Immature natural killer cell (primary cell): ENCODE measurements at regions not wholly inside any gene's neighbourhood (a gene's known extent, or its start where the extent isn't known, plus 50 kb on each side); places are given as distances from the start of the nearest gene placed in this dataset.

ENCODE experiments used
- DNase-seq, 3 donors: peaks; one replicate each; pipeline ENCODE4 v3.0.0; 2022; ENCODE audit warnings: mixed read lengths in 1 of 3
- H3K27ac Mint-ChIP-seq, 6 donors: one replicate each; pipeline ENCODE4 v1.8.0; 2020; ENCODE audit warnings: mixed read lengths in 6 of 6, mild to moderate bottlenecking in 5 of 6, inconsistent platforms in 4 of 6, moderate library complexity in 3 of 6
- H3K27me3 Mint-ChIP-seq, 3 donors: one replicate each; pipeline ENCODE4 v1.8.0; 2020 to 2021; ENCODE audit warnings: low read depth in 3 of 3, mild to moderate bottlenecking in 3 of 3, mixed read lengths in 3 of 3, moderate library complexity in 3 of 3, inconsistent platforms in 1 of 3
- H3K36me3 Mint-ChIP-seq, 3 donors: one replicate each; pipeline ENCODE4 v1.8.0; 2020; ENCODE audit warnings: mixed read lengths in 3 of 3, inconsistent platforms in 2 of 3, mild to moderate bottlenecking in 2 of 3
- H3K4me1 Mint-ChIP-seq, 2 donors: one replicate each; pipeline ENCODE4 v1.8.0; 2020; ENCODE audit warnings: inconsistent platforms in 2 of 2, mild to moderate bottlenecking in 2 of 2, mixed read lengths in 2 of 2, moderate library complexity in 1 of 2
- H3K4me3 Mint-ChIP-seq, 5 donors: one replicate each; pipeline ENCODE4 v1.8.0; 2020; ENCODE audit warnings: mild to moderate bottlenecking in 5 of 5, mixed read lengths in 5 of 5, inconsistent platforms in 3 of 5, moderate library complexity in 3 of 5
- H3K9me3 Mint-ChIP-seq, 6 donors: one replicate each; pipeline ENCODE4 v1.8.0; 2020; ENCODE audit warnings: mild to moderate bottlenecking in 6 of 6, mixed read lengths in 6 of 6, inconsistent platforms in 4 of 6, moderate library complexity in 3 of 6

GRCh38 chr1:86247597-86248279, 91.2 kb upstream of the COL24A1 start:
- Mint-ChIP-seq H3K27ac (no peak overlapping the region), H3K27me3 (peaks cover 0 to 1% (median 0%) of the 10 kb centered on the region in 3 donors), H3K4me3 (no peak overlapping the region), H3K9me3 (peaks cover 0 to 5% (median under 1%) of the 10 kb centered on the region in 6 donors), H3K4me1 (no peaks in the 10 kb centered on the region), H3K36me3 (no peaks in the 10 kb centered on the region)
- DNase-seq = no peak

- H3K36me3 Mint-ChIP-seq = no peaks in the 10 kb centered on the region
- DNase-seq = no peak
- peaks cover 0 to 1% (median 0%) of the 10 kb centered on the region in 3 donors for H3K27me3 Mint-ChIP-seq
- H3K4me3 Mint-ChIP-seq = no peak overlapping the region
- peaks cover 0 to 5% (median 0%) of the 10 kb centered on the region in 6 donors for H3K9me3 Mint-ChIP-seq
- H3K27ac Mint-ChIP-seq = no peak overlapping the region
- H3K4me1 Mint-ChIP-seq = no peaks in the 10 kb centered on the region
These were observed 89.1 kb upstream of the COL24A1 start for GRCh38 chr1:86245566-86246190.

GRCh38 chr1:86239894-86240293, 83.3 kb upstream of the COL24A1 start:
- no peak for DNase-seq
- H3K27ac Mint-ChIP-seq = no peak overlapping the region
- peaks cover 0 to 1% (median 0%) of the 10 kb centered on the region in 3 donors for H3K27me3 Mint-ChIP-seq
- no peaks in the 10 kb centered on the region for H3K36me3 Mint-ChIP-seq
- H3K4me1 Mint-ChIP-seq = no peaks in the 10 kb centered on the region
- H3K9me3 Mint-ChIP-seq = no peaks in the 10 kb centered on the region
- H3K4me3 Mint-ChIP-seq = no peak overlapping the region

GRCh38 chr1:86239490-86239889, 82.9 kb upstream of the COL24A1 start:
- H3K4me1 Mint-ChIP-seq = no peaks in the 10 kb centered on the region
- H3K27me3 Mint-ChIP-seq = peaks cover 0 to 1% (median 0%) of the 10 kb centered on the region in 3 donors
- H3K9me3 Mint-ChIP-seq = no peaks in the 10 kb centered on the region
- H3K36me3 Mint-ChIP-seq = no peaks in the 10 kb centered on the region
- no peak overlapping the region for H3K4me3 Mint-ChIP-seq
- H3K27ac Mint-ChIP-seq = no peak overlapping the region
- DNase-seq = no peak

GRCh38 chr1:86238226-86238625, 81.7 kb upstream of the COL24A1 start:
- H3K27ac Mint-ChIP-seq = no peak overlapping the region
- H3K27me3 Mint-ChIP-seq = peaks cover 0 to 1% (median 0%) of the 10 kb centered on the region in 3 donors
- H3K4me1 Mint-ChIP-seq = no peaks in the 10 kb centered on the region
- DNase-seq = no peak
- no peak overlapping the region for H3K4me3 Mint-ChIP-seq
- no peaks in the 10 kb centered on the region for H3K36me3 Mint-ChIP-seq
- H3K9me3 Mint-ChIP-seq = peaks cover 0 to 2% (median 0%) of the 10 kb centered on the region in 6 donors

- Mint-ChIP-seq H3K4me1 (no peaks in the 10 kb centered on the region), H3K27me3 (peaks cover 0 to 4% (median 0%) of the 10 kb centered on the region in 3 donors), H3K9me3 (peaks cover 0 to 5% (median under 1%) of the 10 kb centered on the region in 6 donors), H3K27ac (no peak overlapping the region), H3K4me3 (no peak overlapping the region), H3K36me3 (no peaks in the 10 kb centered on the region)
- DNase-seq = no peak
These were observed 79.3 kb upstream of the COL24A1 start for GRCh38 chr1:86235852-86236251.

- Mint-ChIP-seq H3K4me3 (no peak overlapping the region), H3K36me3 (no peaks in the 10 kb centered on the region), H3K27me3 (peaks cover 0 to 4% (median 0%) of the 10 kb centered on the region in 3 donors), H3K4me1 (no peaks in the 10 kb centered on the region), H3K9me3 (peaks cover 0 to 5% (median 2%) of the 10 kb centered on the region in 6 donors), H3K27ac (no peak overlapping the region)
- no peak for DNase-seq
These were observed 76.8 kb upstream of the COL24A1 start for GRCh38 chr1:86233403-86233802.

GRCh38 chr1:86231076-86231475, 74.5 kb upstream of the COL24A1 start:
- H3K27ac Mint-ChIP-seq = no peak overlapping the region
- H3K4me1 Mint-ChIP-seq = no peaks in the 10 kb centered on the region
- DNase-seq = no peak
- no peak overlapping the region for H3K4me3 Mint-ChIP-seq
- H3K9me3 Mint-ChIP-seq = peaks cover 0 to 5% (median 2%) of the 10 kb centered on the region in 6 donors
- no peaks in the 10 kb centered on the region for H3K36me3 Mint-ChIP-seq
- peaks cover 0 to 2% (median 0%) of the 10 kb centered on the region in 3 donors for H3K27me3 Mint-ChIP-seq

- H3K27ac Mint-ChIP-seq = no peak overlapping the region
- peaks cover 0 to 2% (median 0%) of the 10 kb centered on the region in 3 donors for H3K27me3 Mint-ChIP-seq
- no peaks in the 10 kb centered on the region for H3K4me1 Mint-ChIP-seq
- DNase-seq = no peak
- H3K4me3 Mint-ChIP-seq = no peak overlapping the region
- no peaks in the 10 kb centered on the region for H3K36me3 Mint-ChIP-seq
- H3K9me3 Mint-ChIP-seq = peaks cover 0 to 5% (median 2%) of the 10 kb centered on the region in 6 donors
These were observed 72.9 kb upstream of the COL24A1 start for GRCh38 chr1:86229405-86229975.

- Mint-ChIP-seq H3K4me3 (no peak overlapping the region), H3K36me3 (no peaks in the 10 kb centered on the region), H3K4me1 (no peaks in the 10 kb centered on the region), H3K9me3 (peaks cover 0 to 5% (median 2%) of the 10 kb centered on the region in 6 donors), H3K27me3 (peaks cover 0 to 2% (median 0%) of the 10 kb centered on the region in 3 donors), H3K27ac (no peak overlapping the region)
- no peak for DNase-seq
These were observed 72.0 kb upstream of the COL24A1 start for GRCh38 chr1:86228546-86228945.

GRCh38 chr1:86227026-86227425, 70.5 kb upstream of the COL24A1 start:
- Mint-ChIP-seq H3K4me1 (no peaks in the 10 kb centered on the region), H3K27me3 (peaks cover 0 to 2% (median 0%) of the 10 kb centered on the region in 3 donors), H3K36me3 (no peaks in the 10 kb centered on the region), H3K27ac (no peak overlapping the region), H3K4me3 (no peak overlapping the region), H3K9me3 (peaks cover 0 to 5% (median under 1%) of the 10 kb centered on the region in 6 donors)
- no peak for DNase-seq

GRCh38 chr1:86226204-86226603, 69.6 kb upstream of the COL24A1 start:
- H3K9me3 Mint-ChIP-seq = peaks cover 0 to 3% (median under 1%) of the 10 kb centered on the region in 6 donors
- H3K27me3 Mint-ChIP-seq = peaks cover 0 to 2% (median 0%) of the 10 kb centered on the region in 3 donors
- no peak overlapping the region for H3K27ac Mint-ChIP-seq
- no peaks in the 10 kb centered on the region for H3K4me1 Mint-ChIP-seq
- H3K4me3 Mint-ChIP-seq = no peak overlapping the region
- no peak for DNase-seq
- H3K36me3 Mint-ChIP-seq = no peaks in the 10 kb centered on the region

- H3K4me3 Mint-ChIP-seq = no peak overlapping the region
- no peak overlapping the region for H3K27ac Mint-ChIP-seq
- H3K36me3 Mint-ChIP-seq = no peaks in the 10 kb centered on the region
- H3K9me3 Mint-ChIP-seq = peaks cover 0 to under 1% (median 0%) of the 10 kb centered on the region in 6 donors
- no peaks in the 10 kb centered on the region for H3K4me1 Mint-ChIP-seq
- no peaks in the 10 kb centered on the region for H3K27me3 Mint-ChIP-seq
- no peak for DNase-seq
These were observed 68.2 kb upstream of the COL24A1 start for GRCh38 chr1:86224651-86225310.

GRCh38 chr1:86218859-86219258, 62.3 kb upstream of the COL24A1 start:
- H3K9me3 Mint-ChIP-seq = peaks cover 0 to 4% (median 0%) of the 10 kb centered on the region in 6 donors
- H3K27me3 Mint-ChIP-seq = no peaks in the 10 kb centered on the region
- H3K4me1 Mint-ChIP-seq = peaks cover 0 to 15% of the 10 kb centered on the region in 2 donors
- no peaks in the 10 kb centered on the region for H3K36me3 Mint-ChIP-seq
- peak overlapping the region in 2 of 6 donors; percentile 13 to 24 for H3K27ac Mint-ChIP-seq
- DNase-seq = no peak
- H3K4me3 Mint-ChIP-seq = no peak overlapping the region
